Spinal cord (tissue), 9 donors: ENCODE measurements at regions not wholly inside any gene's neighbourhood (a gene's known extent, or its start where the extent isn't known, plus 50 kb on each side); places are given as distances from the start of the nearest gene placed in this dataset.

Experiments
- DNase-seq, 6 donors: peaks; one replicate each; pipeline versions ENCODE4 v3.0.0 to v3.0.0-alpha.2; 2013 to 2015; ENCODE audit warnings: low spot score in 6 of 6, low read depth in 4 of 6
- H3K27ac ChIP-seq: one replicate; pipeline ENCODE4 v1.5.1; 2013; ENCODE audit warnings: low read depth, low read length, control low read depth
- H3K27me3 ChIP-seq: one replicate; pipeline ENCODE4 v1.6.1; 2013; ENCODE audit warnings: low read length; ENCODE audit not compliant: control insufficient read depth, insufficient read depth
- H3K36me3 ChIP-seq: one replicate; pipeline ENCODE4 v1.6.1; 2013; ENCODE audit warnings: low read length; ENCODE audit not compliant: control insufficient read depth, insufficient read depth
- H3K4me1 ChIP-seq: one replicate; pipeline ENCODE4 v1.6.1; 2013; ENCODE audit warnings: low read length; ENCODE audit not compliant: control insufficient read depth, insufficient read depth
- H3K4me3 ChIP-seq: one replicate; pipeline ENCODE4 v1.5.1; 2013; ENCODE audit warnings: low read depth, low read length, control low read depth
- H3K9me3 ChIP-seq: one replicate; pipeline ENCODE4 v1.6.1; 2013; ENCODE audit warnings: low read length; ENCODE audit not compliant: control insufficient read depth, insufficient read depth
- WGBS: methylation state at CpG from one replicate; pipeline ENCODE4 v1.1.5; 2013; ENCODE audit warnings: missing lambda C conversion rate; ENCODE audit not compliant: insufficient coverage; 5-methylcytosine and 5-hydroxymethylcytosine counted together
- donor health status: healthy.

- Histone ChIP-seq H3K4me3 (no peak overlapping the region), H3K36me3 (no peaks in the 10 kb centered on the region), H3K27me3 (no peaks in the 10 kb centered on the region), H3K4me1 (no peaks in the 10 kb centered on the region), H3K9me3 (no peaks in the 10 kb centered on the region), H3K27ac (no peak overlapping the region)
- 100% methylated on average over 1 of the region's 2 CpGs for WGBS
- no peak for DNase-seq
Measured at GRCh38 chr12:24425601-24425970, 476.1 kb upstream of the SOX5 start.

- peak in 1 of 6 donors; percentile 63 for DNase-seq
- no peaks in the 10 kb centered on the region for H3K27me3 ChIP-seq
- H3K4me3 ChIP-seq: no peak overlapping the region
- H3K27ac ChIP-seq: no peak overlapping the region
- no peaks in the 10 kb centered on the region for H3K4me1 ChIP-seq
- no peaks in the 10 kb centered on the region for H3K9me3 ChIP-seq
- H3K36me3 ChIP-seq: no peaks in the 10 kb centered on the region
- WGBS: 67% methylated on average over 1 of the region's 6 CpGs
Measured at GRCh38 chr12:24424889-24425600, 475.6 kb upstream of the SOX5 start.

GRCh38 chr12:24424376-24424775, 474.9 kb upstream of the SOX5 start:
- Histone ChIP-seq H3K27ac (no peak overlapping the region), H3K4me1 (no peaks in the 10 kb centered on the region), H3K36me3 (no peaks in the 10 kb centered on the region), H3K9me3 (no peaks in the 10 kb centered on the region), H3K27me3 (no peaks in the 10 kb centered on the region), H3K4me3 (no peak overlapping the region)
- 88% methylated on average over 1 of the region's 2 CpGs for WGBS
- no peak for DNase-seq

GRCh38 chr12:24423611-24424010, 474.1 kb upstream of the SOX5 start:
- no peaks in the 10 kb centered on the region for H3K36me3 ChIP-seq
- H3K4me1 ChIP-seq: no peaks in the 10 kb centered on the region
- no peaks in the 10 kb centered on the region for H3K9me3 ChIP-seq
- no peak overlapping the region for H3K4me3 ChIP-seq
- no peak for DNase-seq
- no peaks in the 10 kb centered on the region for H3K27me3 ChIP-seq
- WGBS: 91% methylated on average over 4 of the region's 4 CpGs
- no peak overlapping the region for H3K27ac ChIP-seq

GRCh38 chr12:24421759-24422158, 472.3 kb upstream of the SOX5 start:
- Histone ChIP-seq H3K27me3 (no peaks in the 10 kb centered on the region), H3K4me3 (no peak overlapping the region), H3K4me1 (no peaks in the 10 kb centered on the region), H3K9me3 (no peaks in the 10 kb centered on the region), H3K36me3 (no peaks in the 10 kb centered on the region), H3K27ac (no peak overlapping the region)
- no peak for DNase-seq
- 90% methylated on average over 1 of the region's 5 CpGs for WGBS

GRCh38 chr12:24418157-24418556, 468.7 kb upstream of the SOX5 start:
- no peaks in the 10 kb centered on the region for H3K9me3 ChIP-seq
- H3K27ac ChIP-seq: no peak overlapping the region
- no peaks in the 10 kb centered on the region for H3K36me3 ChIP-seq
- 67% methylated on average over 1 of the region's 1 CpG for WGBS
- H3K27me3 ChIP-seq: no peaks in the 10 kb centered on the region
- no peaks in the 10 kb centered on the region for H3K4me1 ChIP-seq
- H3K4me3 ChIP-seq: no peak overlapping the region
- DNase-seq: peak in 1 of 6 donors; percentile 52

GRCh38 chr12:24416423-24417109, 467.1 kb upstream of the SOX5 start:
- no peaks in the 10 kb centered on the region for H3K4me1 ChIP-seq
- no peaks in the 10 kb centered on the region for H3K9me3 ChIP-seq
- H3K4me3 ChIP-seq: no peak overlapping the region
- WGBS: 100% methylated on average over 2 of the region's 7 CpGs
- H3K27me3 ChIP-seq: no peaks in the 10 kb centered on the region
- no peak for DNase-seq
- no peak overlapping the region for H3K27ac ChIP-seq
- H3K36me3 ChIP-seq: no peaks in the 10 kb centered on the region

- WGBS: 95% methylated on average over 3 of the region's 6 CpGs
- no peaks in the 10 kb centered on the region for H3K36me3 ChIP-seq
- H3K4me3 ChIP-seq: no peak overlapping the region
- no peaks in the 10 kb centered on the region for H3K9me3 ChIP-seq
- DNase-seq: no peak
- H3K27me3 ChIP-seq: no peaks in the 10 kb centered on the region
- H3K4me1 ChIP-seq: no peaks in the 10 kb centered on the region
- H3K27ac ChIP-seq: no peak overlapping the region
Measured at GRCh38 chr12:24415934-24416333, 466.5 kb upstream of the SOX5 start.

GRCh38 chr12:24414480-24414879, 465.0 kb upstream of the SOX5 start:
- H3K4me1 ChIP-seq: no peaks in the 10 kb centered on the region
- no peaks in the 10 kb centered on the region for H3K36me3 ChIP-seq
- H3K27me3 ChIP-seq: no peaks in the 10 kb centered on the region
- DNase-seq: peak in 1 of 6 donors; percentile 23
- 43% methylated on average over 2 of the region's 5 CpGs for WGBS
- no peaks in the 10 kb centered on the region for H3K9me3 ChIP-seq
- no peak overlapping the region for H3K4me3 ChIP-seq
- H3K27ac ChIP-seq: no peak overlapping the region

- no CpG with 5 or more reads among the region's 8 CpGs for WGBS
Measured at GRCh38 chr12:24411948-24412347, 462.5 kb upstream of the SOX5 start.

More at GRCh38 chr12:24411948-24412347, 462.5 kb upstream of the SOX5 start:
- Histone ChIP-seq H3K4me1 (no peaks in the 10 kb centered on the region), H3K27ac (no peak overlapping the region), H3K36me3 (no peaks in the 10 kb centered on the region), H3K27me3 (no peaks in the 10 kb centered on the region), H3K4me3 (no peak overlapping the region), H3K9me3 (no peaks in the 10 kb centered on the region)
- DNase-seq: no peak
